ENCODE measurements at regions not wholly inside any gene's neighbourhood (a gene's known extent, or its start where the extent isn't known, plus 50 kb on each side); places are given as distances from the start of the nearest gene placed in this dataset.

GRCh38 chr11:36840378-36840777 lies 242.3 kb upstream of the RAG2 start:
- TF ChIP-seq, protein P1, sequence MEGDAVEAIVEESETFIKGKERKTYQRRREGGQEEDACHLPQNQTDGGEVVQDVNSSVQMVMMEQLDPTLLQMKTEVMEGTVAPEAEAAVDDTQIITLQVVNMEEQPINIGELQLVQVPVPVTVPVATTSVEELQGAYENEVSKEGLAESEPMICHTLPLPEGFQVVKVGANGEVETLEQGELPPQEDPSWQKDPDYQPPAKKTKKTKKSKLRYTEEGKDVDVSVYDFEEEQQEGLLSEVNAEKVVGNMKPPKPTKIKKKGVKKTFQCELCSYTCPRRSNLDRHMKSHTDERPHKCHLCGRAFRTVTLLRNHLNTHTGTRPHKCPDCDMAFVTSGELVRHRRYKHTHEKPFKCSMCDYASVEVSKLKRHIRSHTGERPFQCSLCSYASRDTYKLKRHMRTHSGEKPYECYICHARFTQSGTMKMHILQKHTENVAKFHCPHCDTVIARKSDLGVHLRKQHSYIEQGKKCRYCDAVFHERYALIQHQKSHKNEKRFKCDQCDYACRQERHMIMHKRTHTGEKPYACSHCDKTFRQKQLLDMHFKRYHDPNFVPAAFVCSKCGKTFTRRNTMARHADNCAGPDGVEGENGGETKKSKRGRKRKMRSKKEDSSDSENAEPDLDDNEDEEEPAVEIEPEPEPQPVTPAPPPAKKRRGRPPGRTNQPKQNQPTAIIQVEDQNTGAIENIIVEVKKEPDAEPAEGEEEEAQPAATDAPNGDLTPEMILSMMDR (IDR thresholded peaks at IDR 0.05; ENCODE audit: unreplicated experiment), result no peak
- Mint-ChIP-seq H3K4me3 (ENCODE audit: unreplicated experiment) (no peak overlapping the region), H3K27ac (ENCODE audit: unreplicated experiment) (no peak overlapping the region), H3K9me3 (ENCODE audit: unreplicated experiment) (no peaks in the 10 kb centered on the region), H3K4me1 (ENCODE audit: unreplicated experiment) (no peaks in the 10 kb centered on the region), H3K27me3 (ENCODE audit: unreplicated experiment) (no peaks in the 10 kb centered on the region), H3K36me3 (ENCODE audit: low read depth, unreplicated experiment) (no peaks in the 10 kb centered on the region)
- no peak for DNase-seq (ENCODE audit: low spot score)

DNA sequence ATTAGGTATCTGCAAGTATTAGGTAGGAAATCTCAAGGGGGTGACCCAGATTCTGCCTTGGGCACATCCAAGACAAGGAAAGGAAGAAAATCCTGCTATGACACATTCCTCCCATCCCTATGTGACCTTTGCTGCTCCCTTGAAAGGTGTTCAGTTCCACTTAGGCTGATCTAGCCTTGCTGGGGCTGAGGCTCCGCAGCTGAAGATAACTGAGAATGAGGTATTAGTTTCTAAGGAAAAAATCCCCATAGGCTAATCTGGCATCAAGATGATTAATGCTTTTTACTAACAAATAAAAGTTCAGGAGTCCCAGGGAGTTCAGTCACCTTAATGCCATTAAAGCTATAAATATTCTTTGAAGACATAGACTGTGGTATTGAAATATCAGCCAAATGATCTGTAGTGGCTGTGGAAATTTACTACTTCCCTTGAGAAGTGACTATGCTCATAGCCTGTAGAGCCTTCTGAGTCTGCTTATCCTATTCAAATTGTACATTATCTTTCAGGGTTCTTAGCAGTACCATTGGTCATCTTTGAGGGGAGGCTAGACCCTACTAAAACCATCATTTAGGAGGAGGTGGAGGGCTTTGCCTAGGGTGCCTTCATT lies 239.9 kb upstream of the RAG2 start:
- Mint-ChIP-seq H3K4me1 (ENCODE audit: unreplicated experiment) (no peaks in the 10 kb centered on the region), H3K27ac (ENCODE audit: unreplicated experiment) (no peak overlapping the region), H3K27me3 (ENCODE audit: unreplicated experiment) (no peaks in the 10 kb centered on the region), H3K4me3 (ENCODE audit: unreplicated experiment) (no peak overlapping the region), H3K9me3 (ENCODE audit: unreplicated experiment) (no peaks in the 10 kb centered on the region), H3K36me3 (ENCODE audit: low read depth, unreplicated experiment) (no peaks in the 10 kb centered on the region)
- DNase-seq (ENCODE audit: low spot score), result no peak
- TF ChIP-seq, protein P1 (IDR thresholded peaks at IDR 0.05; ENCODE audit: unreplicated experiment), result no peak

DNA sequence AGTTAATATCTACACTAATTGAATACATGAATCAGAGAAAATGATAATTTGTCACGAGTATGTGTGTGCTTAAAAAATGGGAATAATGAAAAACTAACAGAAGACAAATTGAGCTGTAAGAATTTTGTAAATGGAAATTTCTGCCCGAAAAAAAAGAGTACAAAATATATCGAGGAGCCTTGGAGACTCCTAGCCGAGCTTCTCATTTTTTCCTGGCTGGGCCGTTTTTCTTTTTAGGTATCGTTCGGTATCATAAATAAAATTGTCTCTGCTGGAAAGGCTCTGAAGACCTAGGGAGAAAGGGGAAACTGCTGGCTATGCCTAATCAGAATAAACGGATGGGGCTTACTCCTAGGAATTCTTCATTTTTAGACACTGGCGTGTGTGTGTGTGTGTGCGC lies 227.2 kb upstream of the RAG2 start:
- Mint-ChIP-seq H3K27me3 (ENCODE audit: unreplicated experiment) (no peaks in the 10 kb centered on the region), H3K4me1 (ENCODE audit: unreplicated experiment) (no peaks in the 10 kb centered on the region), H3K36me3 (ENCODE audit: low read depth, unreplicated experiment) (no peaks in the 10 kb centered on the region), H3K4me3 (ENCODE audit: unreplicated experiment) (no peak overlapping the region), H3K27ac (ENCODE audit: unreplicated experiment) (no peak overlapping the region), H3K9me3 (ENCODE audit: unreplicated experiment) (no peaks in the 10 kb centered on the region)
- no peak for DNase-seq (ENCODE audit: low spot score)
- TF ChIP-seq, protein P1 (IDR thresholded peaks at IDR 0.05; ENCODE audit: unreplicated experiment), result no peak

DNA sequence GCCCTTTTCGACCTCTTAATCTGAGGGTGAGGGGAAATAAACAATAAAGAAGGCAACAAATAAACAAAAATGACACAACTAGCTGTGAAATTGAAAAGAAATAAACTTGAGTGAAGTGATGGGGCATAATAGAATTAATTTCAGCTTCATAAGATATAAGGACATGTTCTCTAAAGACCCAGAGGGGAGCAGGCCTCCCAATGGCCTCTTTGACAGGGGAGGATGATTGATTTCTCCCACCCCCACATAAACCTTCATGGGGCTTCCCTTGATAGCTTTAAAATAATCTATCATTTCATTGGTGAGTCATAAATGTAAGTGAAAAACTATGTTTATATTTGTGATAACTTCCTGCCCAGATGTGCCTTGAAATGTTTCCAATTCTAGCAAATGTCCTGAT lies 226.3 kb upstream of the RAG2 start:
- TF ChIP-seq, protein P1 (IDR thresholded peaks at IDR 0.05; ENCODE audit: unreplicated experiment), result no peak
- no peak overlapping the region for H3K27ac Mint-ChIP-seq (ENCODE audit: unreplicated experiment)
- no peak for DNase-seq (ENCODE audit: low spot score)
- no peaks in the 10 kb centered on the region for H3K4me1 Mint-ChIP-seq (ENCODE audit: unreplicated experiment)
- H3K36me3 Mint-ChIP-seq (ENCODE audit: low read depth, unreplicated experiment), result no peaks in the 10 kb centered on the region
- H3K9me3 Mint-ChIP-seq (ENCODE audit: unreplicated experiment), result no peaks in the 10 kb centered on the region
- no peaks in the 10 kb centered on the region for H3K27me3 Mint-ChIP-seq (ENCODE audit: unreplicated experiment)
- H3K4me3 Mint-ChIP-seq (ENCODE audit: unreplicated experiment), result no peak overlapping the region

DNA sequence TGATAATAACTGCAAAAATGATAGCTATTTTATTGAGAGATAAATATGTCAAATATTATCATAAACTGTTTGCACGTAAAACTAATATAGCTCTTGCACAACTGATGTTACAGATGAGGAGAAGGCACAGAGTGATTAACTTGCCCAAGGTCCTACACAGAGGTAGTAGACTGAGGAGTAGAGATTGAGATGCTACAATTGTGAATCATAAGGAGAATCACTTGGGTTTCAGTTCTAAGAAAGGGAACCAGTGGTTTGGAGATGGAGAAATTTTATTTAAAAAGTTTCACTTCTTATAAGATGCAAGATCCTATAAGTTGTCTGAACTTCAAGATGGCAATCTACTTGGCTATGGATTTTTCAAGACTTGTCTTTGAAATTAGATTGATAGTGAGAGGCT lies 224.8 kb upstream of the RAG2 start:
- Mint-ChIP-seq H3K4me1 (ENCODE audit: unreplicated experiment) (no peaks in the 10 kb centered on the region), H3K36me3 (ENCODE audit: low read depth, unreplicated experiment) (no peaks in the 10 kb centered on the region)
- TF ChIP-seq, protein P1 (IDR thresholded peaks at IDR 0.05; ENCODE audit: unreplicated experiment), result no peak

More for the DNA sequence above, 224.8 kb upstream of the RAG2 start:
- Mint-ChIP-seq H3K27ac (ENCODE audit: unreplicated experiment) (no peak overlapping the region), H3K4me3 (ENCODE audit: unreplicated experiment) (no peak overlapping the region), H3K27me3 (ENCODE audit: unreplicated experiment) (no peaks in the 10 kb centered on the region), H3K9me3 (ENCODE audit: unreplicated experiment) (no peaks in the 10 kb centered on the region)
- DNase-seq (ENCODE audit: low spot score), result no peak
